ENCODE measurements at regions not wholly inside any gene's neighbourhood (a gene's known extent, or its start where the extent isn't known, plus 50 kb on each side); places are given as distances from the start of the nearest gene placed in this dataset.

DNA sequence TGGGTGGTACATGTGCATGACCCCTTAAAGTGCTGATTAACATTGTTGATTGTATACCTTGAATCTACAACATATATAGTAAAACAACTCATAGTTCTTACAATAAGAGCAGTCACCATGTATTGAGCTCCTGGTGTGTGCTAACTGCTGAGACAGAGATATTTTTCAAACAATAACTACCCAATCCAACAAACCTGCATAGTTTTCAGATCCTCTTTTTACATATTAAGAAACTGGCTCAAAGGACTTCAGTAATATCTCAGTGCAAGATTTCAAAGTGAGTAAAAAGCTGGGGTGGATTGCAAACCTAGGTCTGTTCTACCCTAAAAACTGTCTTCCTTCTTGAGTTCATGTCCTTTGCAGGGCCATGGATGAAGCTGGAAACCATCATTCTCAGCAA is 272.2 kb downstream of the SNX13 start:
- TF ChIP-seq CEBPB (IDR thresholded peaks at IDR 0.05): no peak
- TF ChIP-seq, protein P1, sequence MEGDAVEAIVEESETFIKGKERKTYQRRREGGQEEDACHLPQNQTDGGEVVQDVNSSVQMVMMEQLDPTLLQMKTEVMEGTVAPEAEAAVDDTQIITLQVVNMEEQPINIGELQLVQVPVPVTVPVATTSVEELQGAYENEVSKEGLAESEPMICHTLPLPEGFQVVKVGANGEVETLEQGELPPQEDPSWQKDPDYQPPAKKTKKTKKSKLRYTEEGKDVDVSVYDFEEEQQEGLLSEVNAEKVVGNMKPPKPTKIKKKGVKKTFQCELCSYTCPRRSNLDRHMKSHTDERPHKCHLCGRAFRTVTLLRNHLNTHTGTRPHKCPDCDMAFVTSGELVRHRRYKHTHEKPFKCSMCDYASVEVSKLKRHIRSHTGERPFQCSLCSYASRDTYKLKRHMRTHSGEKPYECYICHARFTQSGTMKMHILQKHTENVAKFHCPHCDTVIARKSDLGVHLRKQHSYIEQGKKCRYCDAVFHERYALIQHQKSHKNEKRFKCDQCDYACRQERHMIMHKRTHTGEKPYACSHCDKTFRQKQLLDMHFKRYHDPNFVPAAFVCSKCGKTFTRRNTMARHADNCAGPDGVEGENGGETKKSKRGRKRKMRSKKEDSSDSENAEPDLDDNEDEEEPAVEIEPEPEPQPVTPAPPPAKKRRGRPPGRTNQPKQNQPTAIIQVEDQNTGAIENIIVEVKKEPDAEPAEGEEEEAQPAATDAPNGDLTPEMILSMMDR (IDR thresholded peaks at IDR 0.05): no peak
- no peak for TF ChIP-seq ZC3H11A (IDR thresholded peaks at IDR 0.05)
- no peak for TF ChIP-seq POLR2A (IDR thresholded peaks at IDR 0.05; ENCODE audit: low read length)
- TF ChIP-seq PHF8 (IDR thresholded peaks at IDR 0.05; ENCODE audit: borderline replicate concordance, low read depth): no peak
- no peak for TF ChIP-seq JUN (IDR thresholded peaks at IDR 0.05)
